ENCODE measurements at regions not wholly inside any gene's neighbourhood (a gene's known extent, or its start where the extent isn't known, plus 50 kb on each side); places are given as distances from the start of the nearest gene placed in this dataset.
A peak's percentile ranks its signal among the peaks of the same experiment; 100 is the strongest.

DNA sequence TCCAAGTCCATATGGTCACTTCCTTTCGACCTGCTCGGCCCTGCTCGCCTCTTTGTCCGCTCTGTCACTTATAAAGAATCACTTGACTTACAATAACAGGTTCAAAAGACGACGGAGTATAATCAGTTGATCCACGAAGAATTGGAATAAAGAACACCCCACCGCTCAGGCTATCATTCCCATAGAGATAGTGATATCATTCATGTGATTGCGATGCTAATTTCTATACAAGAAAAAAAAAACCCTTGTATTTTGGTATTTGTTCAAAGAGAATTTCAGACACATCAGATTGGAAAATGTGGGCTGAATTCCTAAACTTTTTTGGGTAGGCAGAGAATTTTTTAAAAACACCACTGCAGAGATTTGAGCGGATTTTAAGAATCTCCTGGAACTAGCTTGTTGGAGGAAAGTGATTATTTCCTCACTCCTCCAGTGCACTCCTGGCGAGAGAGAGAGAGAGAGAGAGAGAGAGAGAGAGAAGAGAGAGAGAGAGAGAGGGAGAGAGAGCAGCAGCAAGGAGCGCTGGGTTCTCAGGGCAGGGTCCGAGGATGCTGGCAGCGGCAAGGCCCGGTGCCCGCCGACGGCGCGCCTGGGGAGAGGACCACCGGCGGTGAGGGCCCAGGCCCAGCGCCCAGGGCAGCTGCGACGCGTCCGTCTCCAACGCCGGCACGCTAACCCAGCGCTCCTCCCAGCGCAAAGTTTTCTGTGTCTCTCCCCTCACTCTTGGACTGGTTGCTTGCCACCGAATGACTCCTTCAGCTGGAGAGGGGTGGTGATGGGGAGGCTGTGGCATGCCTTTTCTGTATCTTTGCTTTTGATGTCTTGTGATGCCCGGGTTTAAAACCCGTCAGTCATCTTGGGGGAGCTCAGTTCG is 149.0 kb upstream of the ZNF536 start:
- H3K27ac Mint-ChIP-seq, result no peak overlapping the region
- peaks cover 61% of the 10 kb centered on the region for H3K27me3 Mint-ChIP-seq
- peaks cover 6% of the 10 kb centered on the region for H3K36me3 Mint-ChIP-seq (ENCODE audit: low read depth)
- DNase-seq (no peak), ATAC-seq (no peak)
- peaks cover 24% of the 10 kb centered on the region for H3K4me1 Mint-ChIP-seq
- H3K9me3 Mint-ChIP-seq, result no peaks in the 10 kb centered on the region
- H3K4me3 Mint-ChIP-seq, result no peak overlapping the region

- peak overlapping the region; percentile 51 for H3K4me3 Mint-ChIP-seq
Measured at GRCh38 chr19:30223866-30224688, 148.1 kb upstream of the ZNF536 start.

GRCh38 chr19:30224689-30225606 is 147.2 kb upstream of the ZNF536 start:
- peak overlapping the region; percentile 5 for H3K27ac Mint-ChIP-seq
- DNase-seq, result peak; percentile 10
- H3K4me1 Mint-ChIP-seq, result peaks cover 26% of the 10 kb centered on the region
- peak overlapping the region; percentile 51 for H3K4me3 Mint-ChIP-seq
- H3K36me3 Mint-ChIP-seq (ENCODE audit: low read depth), result peaks cover 6% of the 10 kb centered on the region
- peak; percentile 21 for ATAC-seq
- H3K9me3 Mint-ChIP-seq, result no peaks in the 10 kb centered on the region
- H3K27me3 Mint-ChIP-seq, result peaks cover 70% of the 10 kb centered on the region

More at GRCh38 chr19:30223866-30224688, 148.1 kb upstream of the ZNF536 start:
- DNase-seq, result no peak
- Mint-ChIP-seq H3K27me3 (peaks cover 67% of the 10 kb centered on the region), H3K27ac (no peak overlapping the region), H3K4me1 (peaks cover 26% of the 10 kb centered on the region), H3K36me3 (ENCODE audit: low read depth) (peaks cover 6% of the 10 kb centered on the region), H3K9me3 (no peaks in the 10 kb centered on the region)
- ATAC-seq, result no peak

DNA sequence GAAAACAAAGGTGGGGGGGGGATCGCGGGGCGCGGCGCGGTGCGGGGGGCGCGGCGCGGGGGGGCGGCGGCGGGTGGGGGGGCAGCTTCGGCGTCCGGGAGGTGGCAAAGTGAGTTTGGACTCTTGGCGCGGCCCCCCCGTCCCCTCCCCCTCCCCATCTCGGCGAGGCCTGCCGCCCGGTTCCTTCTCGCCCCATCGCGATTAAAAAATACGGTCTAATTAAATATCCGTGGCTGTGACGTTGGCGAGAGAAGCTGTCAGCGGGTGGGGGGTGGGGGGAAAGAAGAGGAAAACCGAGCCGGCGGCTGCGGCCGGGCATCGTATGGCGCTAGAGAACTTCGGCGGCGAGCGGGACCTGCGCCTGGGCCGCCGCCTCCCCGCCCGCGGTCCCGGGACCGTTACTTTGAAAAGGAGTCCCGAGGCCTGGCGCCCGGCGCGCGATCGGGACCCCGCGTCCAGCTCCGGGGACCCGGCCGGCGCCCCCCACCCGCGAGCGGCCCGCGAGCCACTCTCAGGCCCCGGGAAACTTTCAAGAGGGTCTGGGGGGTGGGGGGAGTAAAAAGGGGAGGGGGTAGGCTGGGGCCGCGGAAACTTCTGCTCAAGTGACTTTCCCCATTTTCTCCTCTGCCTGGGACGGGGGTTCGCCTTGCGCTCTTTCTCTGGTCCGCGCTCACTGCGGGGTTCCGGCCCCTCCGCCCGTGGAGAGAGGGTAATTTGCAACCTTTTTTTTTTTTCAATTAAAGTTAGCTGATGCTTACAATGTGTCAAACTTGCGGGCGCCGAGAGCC is 146.3 kb upstream of the ZNF536 start:
- Mint-ChIP-seq H3K27ac (peak overlapping the region; percentile 5), H3K4me1 (peaks cover 26% of the 10 kb centered on the region), H3K9me3 (no peaks in the 10 kb centered on the region), H3K4me3 (peak overlapping the region; percentile 60), H3K27me3 (peaks cover 69% of the 10 kb centered on the region), H3K36me3 (ENCODE audit: low read depth) (peaks cover 6% of the 10 kb centered on the region)
- no peak for ATAC-seq
- no peak for DNase-seq

- Mint-ChIP-seq H3K4me3 (peak overlapping the region; percentile 80), H3K36me3 (ENCODE audit: low read depth) (peaks cover 6% of the 10 kb centered on the region), H3K9me3 (no peaks in the 10 kb centered on the region), H3K4me1 (peaks cover 26% of the 10 kb centered on the region), H3K27me3 (peaks cover 70% of the 10 kb centered on the region), H3K27ac (no peak overlapping the region)
- DNase-seq, result peak; percentile 2
- no peak for ATAC-seq
Measured at GRCh38 chr19:30226464-30227011, 145.6 kb upstream of the ZNF536 start.

DNA sequence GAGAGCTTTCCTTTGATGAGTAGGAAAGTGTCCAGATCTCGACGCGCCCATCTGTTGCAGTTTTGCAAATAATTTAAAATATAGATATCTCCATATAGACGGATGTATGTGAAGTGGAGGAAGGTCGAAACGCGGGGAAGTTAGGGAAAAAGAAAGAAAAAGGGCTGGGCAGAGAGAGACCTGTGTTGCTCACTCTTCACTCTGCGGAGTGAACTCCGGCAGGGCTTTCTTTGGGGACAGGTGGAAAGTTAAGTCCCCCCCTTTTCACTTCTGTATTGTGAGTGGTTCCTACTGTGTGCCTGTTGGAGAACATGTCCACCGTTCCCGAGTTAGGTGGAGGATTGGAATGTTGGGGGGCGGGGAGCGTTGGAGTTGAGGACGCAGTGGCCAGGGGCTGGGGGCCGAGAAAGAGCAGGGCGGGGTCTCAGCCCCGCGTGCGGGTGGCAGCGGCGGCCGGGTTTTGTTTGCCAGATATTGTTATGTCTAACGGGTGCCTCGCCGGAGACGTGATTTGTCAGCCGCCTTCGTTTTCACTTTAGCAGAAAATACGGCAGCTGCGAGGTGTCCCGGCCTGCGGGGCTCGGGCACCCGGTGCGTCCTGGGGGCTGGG is 145.1 kb upstream of the ZNF536 start:
- Mint-ChIP-seq H3K27ac (peak overlapping the region; percentile 59), H3K4me3 (peak overlapping the region; percentile 80), H3K36me3 (ENCODE audit: low read depth) (peaks cover 6% of the 10 kb centered on the region), H3K27me3 (peaks cover 67% of the 10 kb centered on the region), H3K4me1 (peaks cover 26% of the 10 kb centered on the region), H3K9me3 (no peaks in the 10 kb centered on the region)
- DNase-seq, result no peak
- no peak for ATAC-seq

DNA sequence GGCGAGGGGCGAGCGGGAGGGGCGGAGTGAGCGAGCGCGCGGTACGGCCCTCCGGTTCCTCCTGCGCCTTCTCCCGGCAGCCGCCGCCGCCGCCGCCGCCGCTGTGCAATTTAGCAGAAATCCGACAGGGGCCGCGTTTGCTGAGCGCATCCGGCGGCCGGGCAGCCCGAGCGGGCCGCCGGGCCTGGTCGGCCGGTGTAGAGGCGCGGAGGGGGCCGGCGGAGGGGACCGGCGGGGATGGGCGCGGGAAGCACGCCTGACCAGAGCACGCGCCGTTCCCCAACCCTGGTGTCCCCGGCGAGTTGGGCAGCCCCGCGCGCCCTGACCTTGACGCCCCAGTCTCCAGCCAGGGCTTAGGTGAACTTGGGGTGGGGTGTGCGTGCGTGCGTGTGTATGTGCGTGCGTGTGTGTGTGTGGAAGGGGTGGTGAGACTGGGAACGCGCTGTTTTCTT is 144.5 kb upstream of the ZNF536 start:
- Mint-ChIP-seq H3K4me3 (peak overlapping the region; percentile 29), H3K4me1 (peaks cover 26% of the 10 kb centered on the region), H3K27ac (no peak overlapping the region), H3K36me3 (ENCODE audit: low read depth) (peaks cover 6% of the 10 kb centered on the region), H3K9me3 (no peaks in the 10 kb centered on the region), H3K27me3 (peaks cover 71% of the 10 kb centered on the region)
- peak; percentile 44 for ATAC-seq
- DNase-seq, result peak; percentile 69

DNA sequence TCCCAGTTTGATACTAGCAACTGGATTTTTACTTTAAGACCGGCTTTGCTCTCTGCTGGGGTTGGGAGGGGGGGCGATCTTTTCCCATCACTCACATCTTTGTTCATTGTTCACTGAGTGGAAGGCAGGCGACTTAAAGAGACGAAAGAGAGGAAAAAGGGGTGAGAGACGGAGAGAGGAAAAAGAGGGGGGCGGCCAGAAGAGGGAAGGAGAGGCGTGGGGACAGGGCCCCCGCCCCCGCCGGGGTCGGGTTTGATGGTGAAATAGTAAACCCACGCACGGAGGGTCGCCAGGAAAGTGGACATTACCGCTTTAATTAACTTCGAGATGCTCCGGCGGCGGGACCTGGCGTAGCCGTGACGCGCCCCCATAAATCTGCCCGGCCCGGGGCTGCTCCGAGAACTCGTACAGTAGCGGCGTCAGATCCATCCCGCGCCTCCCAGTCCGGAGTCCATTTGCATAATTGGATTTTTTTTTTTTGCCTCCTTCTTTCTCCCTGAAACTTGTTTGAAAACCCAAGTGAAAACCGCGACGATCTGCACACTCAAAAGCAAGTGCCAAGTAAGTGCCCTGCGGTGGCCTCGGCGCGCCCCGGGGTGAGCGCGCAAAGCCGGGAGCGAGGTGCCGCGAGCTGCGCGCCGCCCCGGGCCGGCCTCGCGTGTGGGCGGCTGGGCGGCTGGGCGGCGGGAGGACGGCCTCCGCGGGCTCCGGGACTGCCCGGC is 143.9 kb upstream of the ZNF536 start:
- ATAC-seq, result no peak

GRCh38 chr19:30228835-30229524 is 143.2 kb upstream of the ZNF536 start:
- Mint-ChIP-seq H3K4me1 (peaks cover 26% of the 10 kb centered on the region), H3K27ac (no peak overlapping the region), H3K4me3 (no peak overlapping the region), H3K36me3 (ENCODE audit: low read depth) (peaks cover 6% of the 10 kb centered on the region), H3K9me3 (no peaks in the 10 kb centered on the region), H3K27me3 (peaks cover 63% of the 10 kb centered on the region)
- no peak for DNase-seq
- ATAC-seq, result no peak

More for the DNA sequence above, 143.9 kb upstream of the ZNF536 start:
- Mint-ChIP-seq H3K4me3 (peak overlapping the region; percentile 29), H3K4me1 (peaks cover 26% of the 10 kb centered on the region), H3K36me3 (ENCODE audit: low read depth) (peaks cover 6% of the 10 kb centered on the region), H3K27me3 (peaks cover 67% of the 10 kb centered on the region), H3K27ac (no peak overlapping the region), H3K9me3 (no peaks in the 10 kb centered on the region)
- DNase-seq, result peak; percentile 4

DNA sequence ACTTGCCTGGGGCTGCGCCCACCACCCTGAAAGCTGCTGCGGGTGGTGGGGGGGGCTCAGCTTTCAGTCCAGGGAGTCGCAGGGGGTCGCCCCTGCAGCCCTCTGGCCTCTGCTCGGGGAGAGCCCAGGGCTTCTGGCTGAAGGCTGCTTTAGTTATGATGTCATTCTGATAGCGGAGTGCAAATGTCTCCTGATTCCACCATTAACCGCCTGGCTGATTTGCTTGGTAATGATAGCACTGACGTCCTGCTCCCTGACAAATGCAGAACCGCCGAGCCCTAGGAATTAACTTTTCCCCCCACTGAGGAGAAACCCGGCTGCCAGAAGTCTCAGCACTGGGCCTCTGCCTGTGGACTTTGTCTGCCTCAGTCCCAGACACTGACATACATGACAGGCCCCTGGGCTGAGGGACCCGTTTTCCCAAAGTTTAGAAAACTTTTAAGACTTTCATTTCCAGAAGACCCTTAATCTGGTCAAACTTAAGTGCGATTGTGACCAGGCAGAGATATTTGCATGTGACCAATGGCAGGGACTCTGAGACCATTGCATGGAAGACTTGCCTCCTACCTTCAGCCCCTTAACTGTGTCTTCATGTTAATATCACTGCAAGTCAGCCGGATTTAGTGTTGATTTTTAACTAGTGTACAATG is 142.5 kb upstream of the ZNF536 start:
- Mint-ChIP-seq H3K27ac (no peak overlapping the region), H3K27me3 (peaks cover 57% of the 10 kb centered on the region), H3K4me1 (peaks cover 24% of the 10 kb centered on the region), H3K36me3 (ENCODE audit: low read depth) (peaks cover 6% of the 10 kb centered on the region), H3K9me3 (no peaks in the 10 kb centered on the region), H3K4me3 (no peak overlapping the region)
- no peak for ATAC-seq
- no peak for DNase-seq

- DNase-seq (no peak), ATAC-seq (no peak)
- peaks cover 11% of the 10 kb centered on the region for H3K4me1 Mint-ChIP-seq
- no peaks in the 10 kb centered on the region for H3K9me3 Mint-ChIP-seq
- H3K27me3 Mint-ChIP-seq, result peaks cover 58% of the 10 kb centered on the region
- no peak overlapping the region for H3K4me3 Mint-ChIP-seq
- H3K36me3 Mint-ChIP-seq (ENCODE audit: low read depth), result peaks cover under 1% of the 10 kb centered on the region
- no peak overlapping the region for H3K27ac Mint-ChIP-seq
Measured at GRCh38 chr19:30231408-30232318, 140.5 kb upstream of the ZNF536 start.
